ENCODE measurements at regions not wholly inside any gene's neighbourhood (a gene's known extent, or its start where the extent isn't known, plus 50 kb on each side); places are given as distances from the start of the nearest gene placed in this dataset.

DNA sequence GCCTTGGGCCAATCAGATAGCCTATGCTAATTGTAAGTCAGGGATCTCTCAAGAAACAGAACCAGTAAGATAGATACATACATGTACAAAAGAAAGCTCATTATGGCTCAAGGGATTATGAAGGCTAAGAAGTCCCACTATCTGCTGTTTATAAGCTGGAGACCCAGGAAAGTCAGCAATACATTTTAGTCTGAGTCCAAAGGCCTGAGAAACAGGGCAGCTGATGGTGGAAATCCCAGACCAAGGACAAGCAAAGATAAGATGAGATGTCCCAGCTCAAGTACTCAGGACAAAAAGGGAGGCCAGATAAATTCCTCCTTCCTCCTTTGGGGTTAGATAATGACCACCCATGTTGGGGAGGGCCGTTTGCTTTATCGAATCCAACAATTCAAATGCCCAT lies 269.9 kb downstream of the AJAP1 start:
- WGBS, 2 donors, result 50 to 59% methylated on average over 2 of the region's 2 CpGs
- intact Hi-C loops (cut with DNase I), result loop anchor here in 1 of 10 donors (10.0 kb wide), 1 partner anchor 490 kb away; no protein-coding TSS in a partner anchor
- no peaks in the 10 kb centered on the region for H3K4me1 ChIP-seq
- ATAC-seq (no peak), DNase-seq (no peak)
- H3K9me3 ChIP-seq, result peaks cover 0 to 2% (median 0%) of the 10 kb centered on the region in 11 donors
- TF ChIP-seq, protein P1, sequence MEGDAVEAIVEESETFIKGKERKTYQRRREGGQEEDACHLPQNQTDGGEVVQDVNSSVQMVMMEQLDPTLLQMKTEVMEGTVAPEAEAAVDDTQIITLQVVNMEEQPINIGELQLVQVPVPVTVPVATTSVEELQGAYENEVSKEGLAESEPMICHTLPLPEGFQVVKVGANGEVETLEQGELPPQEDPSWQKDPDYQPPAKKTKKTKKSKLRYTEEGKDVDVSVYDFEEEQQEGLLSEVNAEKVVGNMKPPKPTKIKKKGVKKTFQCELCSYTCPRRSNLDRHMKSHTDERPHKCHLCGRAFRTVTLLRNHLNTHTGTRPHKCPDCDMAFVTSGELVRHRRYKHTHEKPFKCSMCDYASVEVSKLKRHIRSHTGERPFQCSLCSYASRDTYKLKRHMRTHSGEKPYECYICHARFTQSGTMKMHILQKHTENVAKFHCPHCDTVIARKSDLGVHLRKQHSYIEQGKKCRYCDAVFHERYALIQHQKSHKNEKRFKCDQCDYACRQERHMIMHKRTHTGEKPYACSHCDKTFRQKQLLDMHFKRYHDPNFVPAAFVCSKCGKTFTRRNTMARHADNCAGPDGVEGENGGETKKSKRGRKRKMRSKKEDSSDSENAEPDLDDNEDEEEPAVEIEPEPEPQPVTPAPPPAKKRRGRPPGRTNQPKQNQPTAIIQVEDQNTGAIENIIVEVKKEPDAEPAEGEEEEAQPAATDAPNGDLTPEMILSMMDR (IDR thresholded peaks at IDR 0.05), result no peak
- H3K27me3 ChIP-seq, result peaks cover 0 to 10% (median 3%) of the 10 kb centered on the region in 7 donors
- no peak overlapping the region for H3K27ac ChIP-seq
- H3K4me3 ChIP-seq, result no peak overlapping the region
- H3K36me3 ChIP-seq, result no peaks in the 10 kb centered on the region

DNA sequence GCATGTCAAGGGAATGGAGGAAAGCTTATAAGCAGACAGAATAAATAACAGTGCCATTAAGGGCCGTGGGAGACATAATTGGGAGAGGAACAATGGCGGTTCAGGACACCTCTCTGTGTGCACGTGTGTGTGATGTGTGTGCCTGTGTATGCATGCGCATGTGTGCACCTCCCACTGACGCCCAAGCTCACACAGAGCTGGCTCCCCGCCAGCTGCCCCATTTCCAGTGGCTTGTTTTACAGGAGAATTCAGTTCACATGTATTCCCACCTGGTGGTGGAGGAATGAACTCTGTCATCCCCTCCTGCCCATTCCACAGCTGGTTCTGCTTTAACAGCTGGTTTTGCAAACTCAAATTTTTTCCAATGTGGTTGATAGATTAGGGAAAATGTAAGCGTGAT lies 262.2 kb downstream of the AJAP1 start:
- Histone ChIP-seq H3K4me1 (no peaks in the 10 kb centered on the region), H3K36me3 (no peaks in the 10 kb centered on the region), H3K4me3 (no peak overlapping the region), H3K9me3 (peaks cover 0 to 2% (median 0%) of the 10 kb centered on the region in 11 donors), H3K27ac (no peak overlapping the region), H3K27me3 (peaks cover 0 to 20% (median 0%) of the 10 kb centered on the region in 7 donors)
- intact Hi-C loops (cut with DNase I), result no loop called here
- 70 to 72% methylated on average over 7 of the region's 7 CpGs for WGBS, 2 donors
- DNase-seq (no peak), ATAC-seq (no peak)
- TF ChIP-seq, protein P1 (IDR thresholded peaks at IDR 0.05), result no peak

DNA sequence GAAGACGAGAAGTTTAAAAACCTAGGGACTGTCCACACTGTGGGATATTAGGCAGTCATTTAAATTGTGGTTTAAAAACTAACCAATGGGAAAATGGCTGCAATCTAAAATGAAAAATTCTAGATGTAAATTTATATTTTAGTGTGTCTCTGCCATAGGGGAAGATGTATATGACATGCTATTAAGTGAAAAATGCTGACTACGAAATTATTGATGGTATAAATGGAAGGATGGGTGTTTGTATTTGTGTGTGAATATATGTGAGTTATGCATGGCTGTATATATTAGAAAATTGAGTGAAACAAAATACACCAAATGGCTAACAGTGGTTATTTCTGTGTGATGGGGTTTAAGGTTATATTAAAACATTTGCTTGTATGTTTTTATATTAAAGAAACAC lies 260.7 kb downstream of the AJAP1 start:
- WGBS, 2 donors, result 56 to 76% methylated on average over 2 of the region's 2 CpGs
- DNase-seq (no peak), ATAC-seq (no peak)
- intact Hi-C loops (cut with DNase I), result no loop called here
- Histone ChIP-seq H3K9me3 (peaks cover 0 to 9% (median 0%) of the 10 kb centered on the region in 11 donors), H3K36me3 (no peaks in the 10 kb centered on the region), H3K27ac (no peak overlapping the region), H3K4me1 (no peaks in the 10 kb centered on the region), H3K27me3 (peaks cover 0 to 17% (median 0%) of the 10 kb centered on the region in 7 donors), H3K4me3 (no peak overlapping the region)
- TF ChIP-seq, protein P1 (IDR thresholded peaks at IDR 0.05), result no peak

DNA sequence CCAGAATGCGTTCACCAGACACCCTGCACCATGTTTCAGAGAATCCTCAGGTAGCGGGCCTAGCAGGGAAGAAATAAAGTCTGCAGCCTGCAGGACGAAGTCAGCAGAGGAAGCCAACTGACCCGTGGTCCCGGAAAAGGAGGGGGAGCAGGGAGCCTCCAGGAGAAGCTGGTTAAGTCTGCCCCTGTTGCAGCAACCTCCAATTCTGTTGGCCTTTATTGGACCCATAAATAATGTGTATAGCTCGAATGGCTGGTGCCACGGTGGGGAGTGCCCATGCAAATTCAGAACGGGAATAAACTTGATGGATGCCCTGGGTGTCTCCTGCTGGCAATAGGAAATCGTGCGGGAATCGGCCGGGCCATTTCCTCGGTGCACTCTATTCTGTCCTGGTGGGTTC lies 254.1 kb downstream of the AJAP1 start:
- no peaks in the 10 kb centered on the region for H3K36me3 ChIP-seq
- H3K4me3 ChIP-seq, result no peak overlapping the region
- H3K9me3 ChIP-seq, result peaks cover 0 to 15% (median 0%) of the 10 kb centered on the region in 11 donors
- TF ChIP-seq, protein P1 (IDR thresholded peaks at IDR 0.05), result no peak
- 80 to 84% methylated on average over 13 of the region's 13 CpGs for WGBS, 2 donors
- no peak overlapping the region for H3K27ac ChIP-seq
- no peak for ATAC-seq
- intact Hi-C loops (cut with DNase I), result no loop called here
- H3K27me3 ChIP-seq, result peaks cover 0 to 7% (median 0%) of the 10 kb centered on the region in 7 donors
- H3K4me1 ChIP-seq, result no peaks in the 10 kb centered on the region
- no peak for DNase-seq

All from heart right ventricle (tissue), 16 donors.